ENCODE measurements at regions not wholly inside any gene's neighbourhood (a gene's known extent, or its start where the extent isn't known, plus 50 kb on each side); places are given as distances from the start of the nearest gene placed in this dataset.

DNA sequence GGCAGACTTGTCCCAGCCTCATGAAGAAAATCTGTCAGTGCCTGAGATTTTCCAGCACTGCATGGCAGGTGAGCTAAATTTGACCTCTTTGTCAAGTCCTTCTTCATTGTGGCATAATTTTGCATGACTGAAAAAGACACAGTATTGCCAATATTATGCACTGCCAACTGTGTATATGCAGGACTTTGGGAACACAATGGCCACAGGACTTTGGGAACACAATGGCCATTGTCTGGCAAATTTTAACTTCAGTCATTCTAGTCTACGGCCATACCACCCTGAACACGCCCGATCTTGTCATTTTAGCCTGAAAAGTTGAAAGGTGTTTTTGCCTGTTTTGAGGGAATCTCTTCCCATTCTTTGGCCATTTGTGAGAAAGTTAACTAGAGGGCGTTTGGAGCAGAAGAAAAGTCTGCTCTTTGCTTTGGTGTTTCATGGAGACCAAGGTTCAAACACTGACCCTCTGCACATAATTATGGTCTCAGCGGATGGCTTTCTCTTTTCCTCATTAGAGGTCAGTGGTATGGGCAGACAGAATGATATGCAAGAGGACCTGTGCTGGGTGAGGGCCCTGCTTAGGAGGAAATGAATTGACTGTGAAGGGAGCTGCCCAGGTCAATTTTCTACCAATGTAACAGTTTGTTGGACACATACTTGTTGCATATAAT, 72.4 kb upstream of the NEK7 start:
- TF ChIP-seq POLR2AphosphoS5 (IDR thresholded peaks at IDR 0.05; ENCODE audit: insufficient read depth, low read depth, low read length) (no peak), GATA2 (IDR thresholded peaks at IDR 0.05; ENCODE audit: insufficient read depth, insufficient read length, low read depth, low read length) (no peak), MYC (IDR thresholded peaks at IDR 0.05; ENCODE audit: low read depth, low read length) (no peak), FOS (IDR thresholded peaks at IDR 0.05; ENCODE audit: borderline replicate concordance, insufficient read depth, low read length) (no peak), EZH2 (IDR thresholded peaks at IDR 0.05; ENCODE audit: borderline replicate concordance, low read depth, low read length, severe bottlenecking) (no peak), POLR2A (IDR thresholded peaks at IDR 0.05; ENCODE audit: low read depth, low read length) (no peak)
- TF ChIP-seq, protein P1, sequence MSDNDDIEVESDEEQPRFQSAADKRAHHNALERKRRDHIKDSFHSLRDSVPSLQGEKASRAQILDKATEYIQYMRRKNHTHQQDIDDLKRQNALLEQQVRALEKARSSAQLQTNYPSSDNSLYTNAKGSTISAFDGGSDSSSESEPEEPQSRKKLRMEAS (IDR thresholded peaks at IDR 0.05; ENCODE audit: insufficient read depth, insufficient read length): no peak
- H3K4me2 ChIP-seq (ENCODE audit: insufficient read depth, low read length): no peak overlapping the region
- CTCF ChIA-PET: interaction anchor here (1.9 kb wide), 1 partner anchor 18 kb away, joined by 7 read pairs; no protein-coding TSS in a partner anchor
- H2AFZ ChIP-seq (ENCODE audit: low read depth, low read length): no peak overlapping the region
- FAIRE-seq (no peak), DNase-seq (ENCODE audit: low read depth, low spot score) (no peak)
- no peaks in the 10 kb centered on the region for H3K9me3 ChIP-seq (replicated peaks; ENCODE audit: control insufficient read depth, insufficient read depth, low read length)
- dilution Hi-C loops (cut with MboI; ENCODE audit: extremely low pct_ligation_motif_present, low sequenced_read_pairs): no loop called here
- no peaks in the 10 kb centered on the region for H3K9me1 ChIP-seq (replicated peaks; ENCODE audit: control insufficient read depth, extremely low read depth, insufficient read depth, low read length)
- no peak overlapping the region for H3K27ac ChIP-seq (ENCODE audit: insufficient read depth, low read depth, low read length)
- POLR2A ChIA-PET: no interaction called here
- BruUV-seq (replicated peaks): no TSS peak
- no peak overlapping the region for H3K9ac ChIP-seq (replicated peaks; ENCODE audit: extremely low read depth, insufficient read depth, low read length)
- H3K4me3 ChIP-seq (replicated peaks in 1 of 3; ENCODE audit: insufficient read depth in 1 of 3, low read depth in 1 of 3, low read length in 3 of 3): no peak overlapping the region
- no peaks in the 10 kb centered on the region for H3K27me3 ChIP-seq (ENCODE audit: control insufficient read depth in 2 of 2, insufficient read depth in 2 of 2, low read length in 2 of 2)
- no peaks in the 10 kb centered on the region for H3K36me3 ChIP-seq (ENCODE audit: control insufficient read depth in 2 of 2, extremely low read depth in 1 of 2, insufficient read depth in 2 of 2, low read length in 2 of 2)
- H3K79me2 ChIP-seq (ENCODE audit: control insufficient read depth, insufficient read depth, low read length): no peaks in the 10 kb centered on the region
- H4K20me1 ChIP-seq (replicated peaks; ENCODE audit: control insufficient read depth, extremely low read depth, insufficient read depth, low read length): no peaks in the 10 kb centered on the region
- peaks cover 4% of the 10 kb centered on the region for H3K4me1 ChIP-seq (ENCODE audit: control insufficient read depth, extremely low read depth, insufficient read depth, low read length)
- intact Hi-C loops (cut with micrococcal nuclease): no loop called here
